Ecto neural progenitor cell (in vitro differentiated cells): ENCODE measurements at regions not wholly inside any gene's neighbourhood (a gene's known extent, or its start where the extent isn't known, plus 50 kb on each side); places are given as distances from the start of the nearest gene placed in this dataset.
"Not testable (repeated sequence)": the region's sequence is repeated elsewhere in the genome, so short reads cannot be mapped to it uniquely, and the experiment has no call there.

ENCODE experiments used
- DNase-seq: peaks from one replicate; pipeline ENCODE4 v3.0.0-alpha.2; 2018; ENCODE audit warnings: low spot score

DNA sequence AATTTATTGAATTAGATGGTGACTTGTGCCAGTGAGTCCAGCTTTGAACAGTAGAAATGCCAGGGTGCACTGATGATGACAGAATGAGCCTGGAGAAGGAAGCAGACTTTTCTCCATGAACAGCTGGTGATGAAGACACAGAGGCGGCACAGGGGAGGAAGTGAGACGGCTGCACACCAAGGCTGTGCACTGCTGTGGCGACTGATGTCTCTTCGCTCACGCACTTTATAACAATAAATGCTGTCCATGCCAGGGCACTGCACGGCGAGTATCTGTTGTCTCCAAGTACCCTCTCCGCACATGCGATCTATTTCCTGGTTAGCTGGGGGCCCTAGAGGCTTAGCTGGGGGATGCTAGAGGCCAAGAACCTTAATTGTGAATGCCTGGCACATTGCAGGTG lies 175.2 kb downstream of the TMEM200C start:
- DNase-seq = no peak

- no peak for DNase-seq
These were observed 173.5 kb upstream of the EPB41L3 start for GRCh38 chr18:5717256-5717655.

DNA sequence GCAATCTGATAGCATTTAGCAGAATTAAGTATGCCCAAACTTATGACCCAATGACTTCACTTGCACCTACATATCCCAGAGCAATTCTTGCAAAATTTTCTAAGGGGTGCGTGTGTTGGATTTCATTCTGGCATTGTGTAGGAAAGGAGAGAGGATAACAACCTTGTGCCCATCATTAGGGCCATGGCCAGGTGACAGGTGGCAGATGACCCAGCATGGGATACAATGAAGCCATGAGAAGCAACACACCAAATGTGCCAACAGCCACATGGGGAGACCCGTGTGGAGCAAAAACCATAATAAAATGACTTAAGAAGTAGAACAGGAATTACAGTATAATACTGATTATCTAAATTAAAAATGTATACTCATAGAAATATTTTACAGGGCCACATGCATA lies 166.9 kb upstream of the EPB41L3 start:
- no peak for DNase-seq

DNA sequence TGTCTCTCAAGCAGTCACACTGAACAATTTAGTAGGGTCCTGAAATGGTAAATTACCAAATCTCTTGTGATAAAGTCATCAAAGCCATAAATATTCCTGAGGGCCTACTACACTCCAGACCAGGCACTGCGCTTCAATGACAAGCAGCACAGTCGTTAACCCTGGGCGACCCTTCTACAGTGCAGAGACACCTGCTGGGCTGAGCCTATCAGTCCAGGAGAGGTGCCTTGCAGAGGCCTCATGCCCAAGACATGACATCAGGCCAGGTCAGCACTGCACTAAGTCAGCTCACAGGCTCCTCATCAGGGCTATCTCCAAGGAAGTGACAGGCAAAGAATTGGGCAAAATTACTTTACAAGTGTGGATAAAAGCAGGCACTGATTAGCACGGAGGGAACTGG lies 166.4 kb upstream of the EPB41L3 start:
- no peak for DNase-seq

DNA sequence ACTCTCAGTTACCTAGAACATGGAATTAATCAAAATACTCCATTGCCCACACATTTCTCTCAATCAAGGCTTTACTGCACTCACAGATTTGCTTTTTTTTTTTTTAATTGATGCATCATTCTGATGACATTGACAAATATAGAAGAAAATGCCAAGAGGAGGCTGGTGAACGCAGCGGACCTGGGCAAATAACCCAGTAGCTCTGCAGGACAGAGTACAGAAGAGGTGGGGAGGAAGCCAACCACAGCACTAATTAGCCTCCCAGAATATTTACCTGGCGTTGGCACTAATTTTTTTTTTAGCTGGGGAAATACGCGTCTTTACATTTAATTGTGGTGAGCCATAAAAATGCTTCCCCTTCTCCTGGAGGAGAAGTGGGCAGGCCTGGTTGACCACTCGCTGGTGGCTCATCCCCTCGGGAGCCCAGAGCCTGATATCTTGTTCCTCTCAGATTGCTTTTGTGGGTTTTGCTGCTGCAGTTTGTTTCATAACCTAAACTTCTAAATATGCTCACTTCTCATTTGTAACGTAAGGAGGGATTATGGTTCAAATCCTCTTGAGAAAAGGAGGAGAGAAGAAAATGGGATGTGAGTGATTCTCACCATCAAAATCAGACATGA lies 165.8 kb upstream of the EPB41L3 start:
- no peak for DNase-seq

- no peak for DNase-seq
These were observed 163.8 kb upstream of the EPB41L3 start for GRCh38 chr18:5707586-5707985.

GRCh38 chr18:5705393-5705792 lies 161.6 kb upstream of the EPB41L3 start:
- no peak for DNase-seq

DNA sequence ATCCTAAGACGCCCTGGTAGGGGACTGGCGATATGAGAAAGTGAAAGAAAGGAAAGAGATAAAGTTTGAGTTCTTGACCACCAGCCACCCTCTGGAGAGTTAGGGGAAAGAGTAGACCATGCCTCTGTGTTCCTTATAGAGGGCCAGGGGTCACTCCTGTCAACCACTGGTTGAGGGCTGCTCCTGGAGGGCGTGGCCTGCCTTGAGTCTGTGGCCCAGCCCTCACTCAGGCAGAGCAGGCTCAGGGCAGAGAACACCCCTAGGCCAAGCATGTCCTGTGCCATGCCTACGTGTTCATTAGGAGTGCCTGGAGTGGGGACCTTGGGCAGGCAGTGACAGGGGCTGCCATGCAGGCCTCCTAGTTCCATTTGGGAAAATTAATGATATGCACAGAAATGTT lies 161.1 kb upstream of the EPB41L3 start:
- no peak for DNase-seq

DNA sequence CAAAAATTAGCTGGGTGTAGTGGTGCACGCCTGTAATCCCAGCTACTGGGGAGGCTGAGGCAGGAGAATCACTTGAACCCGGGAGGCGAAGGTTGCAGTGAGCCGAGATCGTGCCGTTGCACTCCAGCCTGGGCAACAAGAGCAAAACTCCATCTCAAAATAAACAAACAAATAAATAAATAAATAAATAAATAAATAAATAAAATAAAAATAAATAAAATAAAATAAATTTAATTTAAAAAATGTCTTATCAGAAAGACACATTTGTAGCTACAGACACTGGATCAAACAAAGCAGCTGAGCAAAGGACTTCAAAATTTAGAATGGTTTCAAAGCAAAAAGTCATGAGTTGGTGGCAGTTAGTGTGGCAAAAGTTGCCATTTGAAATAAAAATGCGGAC lies 158.2 kb upstream of the EPB41L3 start:
- DNase-seq = not testable (repeated sequence)

DNA sequence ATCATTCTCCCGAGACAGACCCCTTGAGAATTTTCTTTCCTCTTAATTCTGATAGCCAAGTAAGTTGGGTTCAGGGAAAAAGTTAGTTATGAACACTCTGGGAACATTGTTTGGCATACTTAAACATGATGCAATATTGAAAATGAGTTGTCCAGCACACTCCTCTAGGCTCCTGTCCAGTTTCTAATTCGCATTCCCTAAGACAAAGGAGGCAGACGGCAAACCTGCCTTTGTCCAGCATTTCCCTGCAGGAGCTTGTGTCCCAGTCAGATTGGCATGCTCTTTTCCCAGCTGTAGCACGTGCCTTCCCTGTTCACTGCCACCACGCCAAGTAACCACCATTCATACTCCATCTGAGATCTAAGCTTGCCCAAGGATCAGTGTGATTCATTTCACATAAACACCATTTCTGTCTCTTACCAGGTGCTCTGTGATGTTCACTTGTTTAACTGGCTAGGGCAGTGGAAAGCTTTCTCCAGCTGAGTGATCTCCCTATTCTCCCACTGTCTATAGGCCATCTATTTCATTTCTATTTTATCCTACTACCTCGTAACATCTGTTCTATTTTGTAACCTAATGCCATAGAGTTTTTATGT lies 150.0 kb upstream of the EPB41L3 start:
- no peak for DNase-seq

DNA sequence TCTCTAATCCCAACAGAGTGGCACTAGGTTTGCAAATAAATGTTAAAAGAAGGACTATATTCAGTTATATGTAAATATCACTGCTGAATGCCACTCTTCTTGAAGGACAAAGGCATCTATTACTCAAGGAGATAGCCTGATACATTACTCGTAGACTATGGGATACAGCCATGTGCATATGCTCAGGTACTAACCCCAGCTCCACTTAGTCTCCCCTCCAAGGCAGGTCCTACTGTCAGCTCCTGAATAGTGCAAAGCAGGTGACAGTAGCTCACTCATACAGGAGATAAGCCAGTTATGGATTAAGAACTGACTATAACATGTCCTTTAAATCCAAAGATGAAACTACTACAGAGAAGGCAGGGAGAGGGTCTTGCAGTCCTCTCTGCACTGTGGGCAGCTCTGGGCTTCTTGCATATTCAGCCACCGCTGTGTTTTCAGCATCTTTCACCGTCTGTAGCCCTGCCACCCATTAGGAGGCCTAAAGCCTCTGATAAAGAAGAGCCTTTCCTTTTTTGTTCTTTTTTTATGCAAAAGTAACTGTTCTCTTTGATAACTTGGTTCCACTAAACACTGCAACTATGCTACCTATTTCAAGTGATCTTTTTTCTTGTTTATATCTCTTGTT lies 135.1 kb upstream of the EPB41L3 start:
- no peak for DNase-seq

DNA sequence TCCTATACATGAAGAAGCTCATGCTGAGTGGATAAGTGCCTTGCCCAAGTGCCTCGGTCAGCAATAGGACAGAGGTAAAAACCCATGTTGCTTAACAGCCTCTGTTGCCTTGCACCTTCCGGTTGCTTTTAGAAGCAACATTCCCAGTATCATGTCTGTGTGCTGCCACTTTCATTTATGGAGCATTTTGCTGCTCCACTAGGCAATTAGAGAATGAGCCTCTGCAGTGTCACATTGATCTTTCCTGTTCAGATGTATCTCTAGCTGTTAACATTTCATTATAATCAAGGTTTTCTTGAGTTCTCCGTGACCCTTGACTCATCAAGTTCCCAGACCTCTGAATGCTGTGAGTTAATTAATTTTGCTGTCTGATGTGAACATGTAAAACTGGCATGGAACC lies 134.5 kb upstream of the EPB41L3 start:
- DNase-seq = no peak

DNA sequence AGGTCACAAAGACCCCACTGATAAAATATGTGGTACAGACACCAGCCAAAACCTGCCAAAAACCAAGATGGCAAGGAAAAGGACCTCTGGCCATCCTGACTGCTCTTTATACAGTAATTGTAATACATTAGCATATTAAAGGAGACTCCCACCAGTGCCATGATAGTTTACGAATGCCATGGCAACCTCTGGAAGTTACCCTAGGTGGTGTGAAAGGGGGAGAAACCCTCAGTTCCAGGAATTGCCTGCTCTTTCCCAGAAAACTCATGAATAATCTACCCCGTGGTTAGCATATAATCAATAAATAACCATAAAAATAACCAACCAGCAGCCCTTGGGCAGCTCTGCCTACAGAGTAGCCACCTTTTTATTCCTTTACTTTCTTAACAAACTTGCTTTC lies 129.8 kb upstream of the EPB41L3 start:
- DNase-seq = no peak

DNA sequence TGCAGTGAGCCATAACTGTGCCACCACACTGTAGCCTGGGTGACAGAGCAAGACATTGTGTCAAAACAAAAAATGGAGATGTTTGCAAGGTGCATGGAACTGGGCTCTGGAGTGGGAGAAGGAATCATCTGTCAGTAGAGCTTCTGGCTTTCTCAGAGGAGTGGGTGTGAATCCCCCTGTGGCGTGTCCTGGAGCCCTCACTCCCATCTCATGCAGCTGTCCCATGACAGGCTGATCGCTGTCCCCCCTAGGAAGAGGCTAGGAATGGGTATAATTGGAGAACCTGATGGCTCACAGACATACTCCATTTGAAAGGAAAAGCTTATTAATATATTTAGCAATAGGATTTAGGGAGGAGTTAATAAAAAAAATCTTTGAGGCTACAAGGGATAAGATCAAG lies 125.8 kb upstream of the EPB41L3 start:
- DNase-seq = no peak

DNA sequence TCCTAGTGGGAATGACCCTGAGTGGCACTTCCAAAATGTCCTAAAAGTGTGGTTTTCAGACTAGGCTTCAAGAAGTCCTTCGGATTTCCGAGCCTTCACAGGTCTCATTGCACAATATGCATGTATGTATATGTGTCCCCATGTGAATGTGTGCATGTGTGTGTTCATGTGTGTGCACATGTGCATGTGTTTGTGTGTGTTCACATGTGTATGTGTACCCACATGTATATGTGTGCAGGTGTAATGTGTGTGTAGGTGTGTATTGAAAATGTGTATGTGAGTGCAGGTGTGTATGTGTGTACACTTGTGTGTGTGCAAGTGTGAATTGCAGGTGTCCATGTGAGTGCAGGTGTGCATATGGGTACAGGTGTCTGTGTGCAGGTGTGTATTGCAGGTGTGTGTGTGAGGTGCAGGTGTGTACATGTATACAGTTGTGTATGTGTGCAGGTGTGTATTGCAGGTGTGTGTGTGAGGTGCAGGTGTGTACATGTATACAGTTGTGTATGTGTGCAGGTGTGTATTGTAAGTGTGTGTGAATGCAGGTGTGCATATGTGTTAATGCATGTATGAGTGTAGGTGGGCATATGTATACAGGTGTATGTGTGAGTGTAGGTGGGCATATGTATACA lies 124.4 kb upstream of the EPB41L3 start:
- DNase-seq = no peak

GRCh38 chr18:5667356-5667755 lies 123.6 kb upstream of the EPB41L3 start:
- no peak for DNase-seq

DNA sequence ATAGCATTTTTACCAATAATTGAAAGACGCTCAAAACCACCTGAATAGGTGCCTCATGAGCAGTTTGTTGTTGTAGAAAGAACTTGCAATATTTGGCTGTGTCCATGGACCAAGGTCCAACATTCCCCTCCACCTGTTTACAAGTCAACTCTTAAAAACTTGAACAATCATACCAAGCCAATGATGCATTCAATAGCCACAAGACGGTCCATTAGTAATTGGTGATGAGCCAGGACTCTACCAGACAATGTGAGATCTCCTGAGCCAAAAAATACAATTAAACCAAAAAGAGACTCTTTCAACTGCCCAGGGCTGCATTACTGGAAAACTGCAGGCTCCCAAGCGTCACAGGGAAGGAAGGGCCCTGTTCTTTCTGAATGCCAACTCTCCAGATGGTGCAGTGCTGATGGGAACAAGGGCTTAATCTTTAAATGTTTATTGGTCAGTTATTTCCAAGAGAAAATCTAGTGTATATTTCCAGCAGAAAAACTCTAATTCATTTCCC lies 118.8 kb upstream of the EPB41L3 start:
- DNase-seq = no peak

DNA sequence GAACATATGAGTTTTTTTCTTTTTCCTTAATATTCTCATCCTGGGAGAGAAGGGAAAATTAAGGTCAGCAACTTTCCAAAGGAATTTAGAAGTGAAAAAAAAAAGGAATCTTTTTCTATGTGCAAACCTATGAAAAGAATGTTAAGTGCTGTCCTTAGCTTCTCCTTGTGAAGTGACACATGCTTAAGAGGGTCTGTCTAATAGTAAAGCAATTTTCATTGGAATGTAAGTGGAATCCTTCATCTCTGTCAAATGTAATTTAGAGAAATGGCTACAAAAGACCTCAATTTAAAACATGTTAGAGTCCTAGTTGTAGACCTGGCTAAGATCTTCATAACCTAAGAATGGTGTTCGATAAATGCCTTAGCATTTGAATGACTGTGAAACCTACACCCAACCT lies 117.4 kb upstream of the EPB41L3 start:
- DNase-seq = no peak

DNA sequence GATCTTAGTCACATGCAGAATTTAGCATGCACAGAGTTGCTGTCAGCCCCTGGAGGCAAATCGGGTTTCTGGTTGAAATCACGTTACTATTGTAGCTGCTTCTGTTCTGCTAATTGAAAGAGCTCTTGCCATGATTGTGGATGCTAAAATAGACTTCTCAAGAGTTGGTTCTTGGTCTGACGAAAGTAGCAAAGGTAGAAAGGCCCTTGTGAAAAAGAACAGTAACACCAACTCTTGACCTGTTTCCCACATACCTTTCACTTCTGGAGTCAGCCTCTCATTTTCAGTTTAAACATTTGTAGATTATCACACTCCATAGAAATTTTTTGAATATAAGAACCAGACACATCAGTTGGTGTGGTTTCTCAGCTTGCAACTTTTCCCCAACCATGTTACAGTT lies 110.0 kb upstream of the EPB41L3 start:
- no peak for DNase-seq

- no peak for DNase-seq
These were observed 107.9 kb upstream of the EPB41L3 start for GRCh38 chr18:5651736-5652135.

DNA sequence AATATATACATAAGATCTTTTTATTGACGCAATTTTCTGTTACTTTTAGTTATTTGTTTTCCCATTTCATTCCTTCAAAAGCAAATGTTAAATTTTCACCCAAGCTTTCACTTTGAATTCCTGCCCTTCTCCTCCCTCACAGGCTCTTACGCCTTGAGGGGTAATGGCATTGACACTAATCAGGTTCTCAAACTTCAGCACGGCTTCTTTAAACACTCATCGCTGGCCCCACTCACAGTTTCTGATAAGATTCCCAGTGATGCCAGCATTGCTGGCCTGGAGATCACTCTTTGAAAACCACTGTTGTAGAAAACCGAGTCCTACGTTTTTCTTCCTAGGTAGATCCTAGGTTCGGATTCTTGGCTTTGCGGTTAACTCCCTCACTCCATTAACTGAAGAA lies 105.6 kb upstream of the EPB41L3 start:
- DNase-seq = no peak

GRCh38 chr18:5646739-5647138 lies 102.9 kb upstream of the EPB41L3 start:
- no peak for DNase-seq

GRCh38 chr18:5643288-5643687 lies 99.5 kb upstream of the EPB41L3 start:
- no peak for DNase-seq
